H1 (cell line): ENCODE measurements at regions not wholly inside any gene's neighbourhood (a gene's known extent, or its start where the extent isn't known, plus 50 kb on each side); places are given as distances from the start of the nearest gene placed in this dataset.

Experiments
- CTCF ChIA-PET: fragments of 300-600 bp; sonication (Branson Sonifier 250); formaldehyde crosslinking; loops from one replicate; lab custom pipeline; 2021; ENCODE audit not compliant: partially characterized antibody; lab: Charles Lee
- POLR2A ChIA-PET: fragments of 300-600 bp; sonication (Branson Sonifier 250); formaldehyde crosslinking; loops from one replicate; lab custom pipeline; 2021; ENCODE audit warnings: inconsistent platforms; ENCODE audit not compliant: partially characterized antibody; lab: Charles Lee
- DNase-seq, 2 experiments: peaks; one replicate each; pipeline versions ENCODE4 v3.0.0 to v3.0.0-alpha.2; 2010 to 2022; ENCODE audit warnings: low spot score in 2 of 2, low read depth in 1 of 2, mixed read lengths in 1 of 2
- FAIRE-seq: peaks from 2 replicates; lab custom pipeline; 2011; peaks lifted over from hg19 to GRCh38; lab: Jason Lieb, UNC
- H2AFZ ChIP-seq: 2 replicates; pipeline ENCODE4 v1.8.1; 2012; ENCODE audit warnings: low read length, inconsistent platforms
- H2AK5ac ChIP-seq: 2 replicates; pipeline ENCODE4 v1.6.1; 2013; ENCODE audit warnings: low read depth, low read length
- H2BK120ac ChIP-seq: replicated peaks from 2 replicates; pipeline ENCODE3; 2013; ENCODE audit warnings: low read depth, low read length, inconsistent platforms
- H2BK12ac ChIP-seq: 2 replicates; pipeline ENCODE4 v1.6.1; 2013; ENCODE audit warnings: low read depth, low read length
- H2BK15ac ChIP-seq: 2 replicates; pipeline ENCODE4 v1.6.1; 2013; ENCODE audit warnings: low read length
- H2BK20ac ChIP-seq: 2 replicates; pipeline ENCODE4 v1.6.1; 2013; ENCODE audit warnings: low read length
- H2BK5ac ChIP-seq: 2 replicates; pipeline ENCODE4 v1.6.1; 2013; ENCODE audit warnings: low read depth, low read length
- H3K14ac ChIP-seq: 2 replicates; pipeline ENCODE4 v1.6.1; 2013; ENCODE audit warnings: inconsistent platforms; ENCODE audit not compliant: insufficient read length
- H3K18ac ChIP-seq: 2 replicates; pipeline ENCODE4 v1.6.1; 2013; ENCODE audit warnings: low read length; ENCODE audit errors: extremely low read depth
- H3K23ac ChIP-seq: 2 replicates; pipeline ENCODE4 v1.6.1; 2013; ENCODE audit warnings: inconsistent platforms; ENCODE audit not compliant: insufficient read length
- H3K23me2 ChIP-seq: 2 replicates; pipeline ENCODE4 v1.6.1; 2013; ENCODE audit warnings: low read depth, low read length
- H3K27ac ChIP-seq: 2 replicates; pipeline ENCODE4 v1.6.1; 2011; ENCODE audit warnings: low read depth, low read length, inconsistent platforms
- H3K27me3 ChIP-seq, 4 experiments: replicated peaks in 1 of 4; 1 replicate in 1 of 4; 2 replicates in 3 of 4; pipeline versions ENCODE4 v1.6.1 to v1.8.1; 2011 to 2013; ENCODE audit warnings: low read length in 3 of 4, mild to moderate bottlenecking in 3 of 4, inconsistent platforms in 2 of 4, mixed read lengths in 2 of 4, moderate library complexity in 1 of 4; ENCODE audit not compliant: control insufficient read depth in 3 of 4, insufficient read depth in 3 of 4; ENCODE audit errors: extremely low read depth in 1 of 4
- H3K36me3 ChIP-seq, 4 experiments: 2 replicates each; pipeline versions ENCODE4 v1.6.1 to v1.8.1; 2011 to 2013; ENCODE audit warnings: mild to moderate bottlenecking in 4 of 4, low read length in 3 of 4, moderate library complexity in 2 of 4, control low read depth in 1 of 4, inconsistent platforms in 1 of 4; ENCODE audit not compliant: insufficient read depth in 4 of 4, control insufficient read depth in 2 of 4
- H3K4ac ChIP-seq: replicated peaks from 2 replicates; pipeline ENCODE3; 2013; ENCODE audit warnings: low read length, low read depth, mixed read lengths, inconsistent platforms; ENCODE audit not compliant: insufficient read length
- H3K4me1 ChIP-seq, 4 experiments: replicated peaks in 1 of 4; 1 replicate in 1 of 4; 2 replicates in 3 of 4; pipeline versions ENCODE4 v1.6.1 to v1.8.1; 2011 to 2013; ENCODE audit warnings: low read length in 3 of 4, inconsistent platforms in 2 of 4, mixed read lengths in 1 of 4; ENCODE audit not compliant: insufficient read depth in 4 of 4, control insufficient read depth in 3 of 4
- H3K4me2 ChIP-seq, 2 experiments: 2 replicates each; pipeline versions ENCODE4 v1.6.1 to v1.8.1; 2011 to 2013; ENCODE audit warnings: low read depth in 2 of 2, low read length in 2 of 2, control low read depth in 1 of 2, inconsistent platforms in 1 of 2, mild to moderate bottlenecking in 1 of 2; ENCODE audit not compliant: insufficient read depth in 1 of 2
- H3K4me3 ChIP-seq, 4 experiments: fragments of 200-600, 300-600 bp in 1 of 4; sonication (generic), shearing (Covaris generic), sonication (Bioruptor Twin) in 1 of 4; 2 replicates each; pipeline versions ENCODE4 v1.5.1 to v1.8.1; 2011 to 2016; ENCODE audit warnings: low read length in 4 of 4, low read depth in 3 of 4, control low read depth in 2 of 4, inconsistent platforms in 2 of 4, mild to moderate bottlenecking in 2 of 4, mixed read lengths in 1 of 4, moderate library complexity in 1 of 4; ENCODE audit not compliant: insufficient read depth in 2 of 4; ENCODE audit errors: extremely low read depth in 1 of 4
- H3K56ac ChIP-seq: replicated peaks from 2 replicates; pipeline ENCODE3; 2013; ENCODE audit warnings: low read depth, mild to moderate bottlenecking, mixed read lengths, low read length, inconsistent platforms; ENCODE audit not compliant: insufficient read length
- H3K79me1 ChIP-seq: 2 replicates; pipeline ENCODE4 v1.6.1; 2013; ENCODE audit warnings: low read depth, low read length, control low read depth
- H3K79me2 ChIP-seq, 2 experiments: 2 replicates each; pipeline versions ENCODE4 v1.6.1 to v1.8.1; 2012 to 2013; ENCODE audit warnings: low read length in 2 of 2, mild to moderate bottlenecking in 2 of 2, inconsistent platforms in 1 of 2; ENCODE audit not compliant: insufficient read depth in 2 of 2, control insufficient read depth in 1 of 2
- H3K9ac ChIP-seq, 4 experiments: replicated peaks in 1 of 4; 1 replicate in 1 of 4; 2 replicates in 3 of 4; pipeline versions ENCODE4 v1.6.1 to v1.8.1; 2011 to 2013; ENCODE audit warnings: low read depth in 3 of 4, low read length in 3 of 4, control low read depth in 2 of 4, mild to moderate bottlenecking in 2 of 4, moderate library complexity in 2 of 4, inconsistent platforms in 1 of 4; ENCODE audit errors: extremely low read depth in 1 of 4
- H3K9me3 ChIP-seq, 2 experiments: 2 replicates each; pipeline versions ENCODE4 v1.6.1 to v1.8.1; 2012 to 2013; ENCODE audit warnings: mild to moderate bottlenecking in 2 of 2, moderate library complexity in 2 of 2, control low read depth in 1 of 2, inconsistent platforms in 1 of 2, low read depth in 1 of 2, low read length in 1 of 2, mixed read lengths in 1 of 2; ENCODE audit not compliant: insufficient read depth in 2 of 2
- H4K20me1 ChIP-seq, 2 experiments: replicated peaks in 1 of 2; 2 replicates each; pipeline versions ENCODE3 to v1.8.1; 2011 to 2013; ENCODE audit warnings: inconsistent platforms in 2 of 2, low read length in 2 of 2, mild to moderate bottlenecking in 1 of 2; ENCODE audit not compliant: insufficient read depth in 2 of 2, control insufficient read depth in 1 of 2
- H4K5ac ChIP-seq: 2 replicates; pipeline ENCODE4 v1.6.1; 2013; ENCODE audit warnings: low read length, low read depth, mixed read lengths, inconsistent platforms; ENCODE audit not compliant: insufficient read length
- H4K8ac ChIP-seq: 2 replicates; pipeline ENCODE4 v1.8.0; 2013; ENCODE audit warnings: mild to moderate bottlenecking, moderate library complexity, low read length, inconsistent platforms; ENCODE audit not compliant: insufficient read depth; ENCODE audit errors: extremely low read depth
- H4K91ac ChIP-seq: replicated peaks from 2 replicates; pipeline ENCODE3; 2013; ENCODE audit warnings: low read length, mixed read lengths, inconsistent platforms; ENCODE audit not compliant: insufficient read length
- ASH2L ChIP-seq: fragments of 200-600, 300-600 bp; sonication (generic); IDR thresholded peaks from one replicate; pipeline ENCODE4 v1.7.1; 2017; ENCODE audit warnings: low read length
- BRCA1 ChIP-seq: IDR thresholded peaks from 2 replicates; pipeline ENCODE4 v1.6.1; 2012; ENCODE audit warnings: low read depth, low read length, improper control_type of control experiment
- CEBPB ChIP-seq: IDR thresholded peaks from 2 replicates; pipeline ENCODE4 v1.6.1; 2012; ENCODE audit warnings: low read depth, low read length
- GTF2F1 ChIP-seq: IDR thresholded peaks from 2 replicates; pipeline ENCODE4 v1.6.1; 2012; ENCODE audit warnings: low read depth, low read length, improper control_type of control experiment, borderline replicate concordance
- JUND ChIP-seq: IDR thresholded peaks from 2 replicates; pipeline ENCODE4 v1.6.1; 2011; ENCODE audit warnings: mild to moderate bottlenecking, improper control_type of control experiment, low read length
- KDM4A ChIP-seq: IDR thresholded peaks from one replicate; pipeline ENCODE4 v1.7.1; 2012; ENCODE audit warnings: low read depth, mild to moderate bottlenecking, moderate library complexity, low read length, inconsistent platforms; ENCODE audit not compliant: severe bottlenecking
- NRF1 ChIP-seq: IDR thresholded peaks from 2 replicates; pipeline ENCODE4 v1.6.1; 2011; ENCODE audit warnings: mild to moderate bottlenecking, low read depth, low read length, improper control_type of control experiment
- POLR2AphosphoS5 ChIP-seq: IDR thresholded peaks from 2 replicates; pipeline ENCODE4 v1.6.1; 2011; ENCODE audit warnings: low read depth, low read length
- RAD21 ChIP-seq, 2 experiments: IDR thresholded peaks in 1 of 2; conservative IDR thresholded peaks in 1 of 2; 2 replicates each; pipeline ENCODE4 v1.6.1; 2011; ENCODE audit warnings: low read depth in 2 of 2, low read length in 2 of 2, improper control_type of control experiment in 1 of 2, inconsistent platforms in 1 of 2, mild to moderate bottlenecking in 1 of 2, moderate library complexity in 1 of 2
- SAP30 ChIP-seq: fragments of 300-600 bp; sonication (generic); IDR thresholded peaks from 2 replicates; pipeline ENCODE4 v1.7.1; 2012; ENCODE audit warnings: low read length, moderate library complexity, mild to moderate bottlenecking, inconsistent platforms; ENCODE audit not compliant: insufficient read depth, insufficient replicate concordance
- SP1 ChIP-seq: IDR thresholded peaks from 2 replicates; pipeline ENCODE4 v1.6.1; 2011; ENCODE audit warnings: low read depth, low read length
- TCF12 ChIP-seq: IDR thresholded peaks from 2 replicates; pipeline ENCODE4 v1.6.1; 2011; ENCODE audit warnings: low read depth, mild to moderate bottlenecking, low read length
- ZNF274 ChIP-seq: IDR thresholded peaks from 2 replicates; pipeline ENCODE4 v1.7.0; 2012; ENCODE audit warnings: low read length, borderline replicate concordance; ENCODE audit errors: extremely low read depth
- WGBS, 2 experiments: shearing (Covaris generic) in 1 of 2; methylation state at CpG; one replicate each; pipeline versions ENCODE4 v1.1.6 to v1.1.7; 2013 to 2015; ENCODE audit warnings: low lambda C conversion rate in 2 of 2, mixed read lengths in 2 of 2, inconsistent platforms in 1 of 2, low coverage in 1 of 2, missing lambda C conversion rate in 1 of 2; ENCODE audit not compliant: insufficient replicate concordance in 2 of 2, insufficient coverage in 1 of 2, insufficient read length in 1 of 2; ENCODE audit errors: extremely low coverage in 1 of 2, missing lambda C conversion rate in 1 of 2; 5-methylcytosine and 5-hydroxymethylcytosine counted together
- TF ChIP-seq, protein P1 (sequence below): IDR thresholded peaks from 2 replicates; pipeline ENCODE4 v1.6.1; 2011; ENCODE audit warnings: low read length, improper control_type of control experiment

DNA sequence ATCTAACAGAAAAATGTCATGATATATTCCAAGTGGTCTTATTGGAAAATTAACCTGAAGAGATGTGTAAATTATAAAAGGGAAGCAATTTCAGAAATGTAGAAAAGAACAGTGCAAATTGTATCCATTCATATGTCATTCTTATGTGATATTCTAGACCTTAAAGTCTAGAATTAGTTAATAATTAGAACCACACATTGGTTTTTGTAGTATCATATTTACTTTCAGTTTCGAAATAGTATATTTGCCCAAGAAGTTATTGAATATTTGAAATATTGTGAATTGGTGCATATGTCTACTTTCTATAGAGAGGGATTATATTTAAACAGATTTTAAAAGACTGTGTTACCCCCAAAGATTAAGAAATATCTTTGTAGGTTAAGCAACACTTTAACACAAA lies 1348.6 kb upstream of the ACVR2A start:
- Histone ChIP-seq H3K23me2 (no peaks in the 10 kb centered on the region; the same call in 1 of the 2 replicates), H3K14ac (no peak overlapping the region), H4K91ac (no peak overlapping the region), H2BK5ac (no peak overlapping the region), H2BK15ac (no peak overlapping the region), H3K4me1 (no peaks in the 10 kb centered on the region), H2BK20ac (no peak overlapping the region), H2BK120ac (no peak overlapping the region), H3K9ac (no peak overlapping the region), H3K23ac (no peak overlapping the region), H3K4me2 (no peak overlapping the region), H2BK12ac (no peak overlapping the region), H3K18ac (no peak overlapping the region), H3K27ac (no peak overlapping the region), H4K5ac (no peak overlapping the region), H3K4ac (no peak overlapping the region), H2AK5ac (no peak overlapping the region), H4K20me1 (no peaks in the 10 kb centered on the region), H3K56ac (no peak overlapping the region), H3K4me3 (no peak overlapping the region), H4K8ac (no peak overlapping the region), H3K9me3 (peaks cover 8 to 20% of the 10 kb centered on the region in 2 experiments), H3K79me2 (no peaks in the 10 kb centered on the region), H2AFZ (no peak overlapping the region), H3K79me1 (no peaks in the 10 kb centered on the region), H3K27me3 (no peaks in the 10 kb centered on the region)
- 94% methylated on average over 1 of the region's 1 CpG; no CpG with 5 or more reads in 1 of the 2 experiments for WGBS, 2 experiments
- CTCF ChIA-PET: interaction anchor here (0.8 kb wide), 1 partner anchor 22 kb away, joined by 3 read pairs; no protein-coding TSS in a partner anchor
- POLR2A ChIA-PET: no interaction called here
- no peak for TF ChIP-seq BRCA1
- TF ChIP-seq ASH2L: no peak
- no peak for TF ChIP-seq TCF12
- TF ChIP-seq POLR2AphosphoS5: no peak
- no peak for TF ChIP-seq CEBPB
- TF ChIP-seq SAP30: no peak
- no peak for TF ChIP-seq GTF2F1
- TF ChIP-seq KDM4A: no peak
- no peak for TF ChIP-seq SP1
- no peak for TF ChIP-seq ZNF274
- no peak for TF ChIP-seq NRF1
- TF ChIP-seq, protein P1, sequence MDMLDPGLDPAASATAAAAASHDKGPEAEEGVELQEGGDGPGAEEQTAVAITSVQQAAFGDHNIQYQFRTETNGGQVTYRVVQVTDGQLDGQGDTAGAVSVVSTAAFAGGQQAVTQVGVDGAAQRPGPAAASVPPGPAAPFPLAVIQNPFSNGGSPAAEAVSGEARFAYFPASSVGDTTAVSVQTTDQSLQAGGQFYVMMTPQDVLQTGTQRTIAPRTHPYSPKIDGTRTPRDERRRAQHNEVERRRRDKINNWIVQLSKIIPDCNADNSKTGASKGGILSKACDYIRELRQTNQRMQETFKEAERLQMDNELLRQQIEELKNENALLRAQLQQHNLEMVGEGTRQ: no peak
- TF ChIP-seq RAD21 (IDR thresholded peaks at IDR 0.05 in 1 of 2, conservative IDR thresholded peaks at IDR 0.05 in 1 of 2; ENCODE audit: low read depth in 2 of 2, low read length in 2 of 2): no peak
- no peak for TF ChIP-seq JUND
- TF ChIP-seq, all 59 proteins: peak for 0
- DNase-seq: no peak
- H3K36me3 ChIP-seq: peaks cover 0 to 3% (median 0%) of the 10 kb centered on the region in 4 experiments; a peak in 2 of 8 replicates
- no peak for FAIRE-seq
